CD4-positive, alpha-beta T cell treated with Interleukin-10 for 1 hour (primary cell): ENCODE measurements at regions not wholly inside any gene's neighbourhood (a gene's known extent, or its start where the extent isn't known, plus 50 kb on each side); places are given as distances from the start of the nearest gene placed in this dataset.

Experiments used
- DNase-seq: peaks from one replicate; pipeline ENCODE4 v3.0.0-alpha.2; 2020

DNA sequence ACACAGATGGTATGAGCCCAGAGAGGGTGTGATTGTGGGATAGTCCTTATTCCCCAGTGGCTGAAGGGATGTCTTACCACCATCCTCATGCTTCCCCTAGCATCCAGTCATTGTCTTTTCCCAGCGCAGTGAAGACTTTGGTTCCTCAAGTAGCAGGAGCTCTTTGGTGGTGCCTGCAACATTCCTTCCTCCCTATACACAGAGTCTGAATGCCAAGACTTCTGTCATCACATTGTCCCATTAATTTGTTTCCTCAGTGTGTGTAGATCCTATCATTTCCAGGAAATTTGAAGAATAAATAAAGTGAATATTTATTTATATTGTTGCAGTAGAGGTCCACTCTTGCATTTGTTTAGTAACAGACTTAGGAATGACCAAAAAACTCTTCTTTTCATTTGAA, 147.2 kb downstream of the DACT1 start:
- DNase-seq, result no peak

DNA sequence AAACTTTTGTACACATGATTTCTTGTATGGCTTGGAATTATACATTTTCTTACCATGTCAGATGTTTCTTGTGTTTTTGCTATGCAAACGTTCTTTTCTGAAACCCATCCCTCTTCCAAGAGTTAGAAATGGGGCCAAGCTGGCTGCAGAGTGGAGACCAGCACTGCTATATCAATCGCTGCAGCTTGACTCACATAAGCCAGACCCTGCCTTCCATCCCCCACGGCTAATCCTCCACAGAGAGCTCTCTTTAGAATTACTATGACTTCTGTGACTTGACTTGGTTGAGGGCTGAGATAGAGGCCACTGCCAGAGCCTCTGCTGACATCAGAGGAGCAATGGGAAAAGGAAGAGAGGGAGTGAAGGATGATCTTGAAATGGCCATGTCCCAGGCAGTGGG, 147.9 kb downstream of the DACT1 start:
- no peak for DNase-seq

DNA sequence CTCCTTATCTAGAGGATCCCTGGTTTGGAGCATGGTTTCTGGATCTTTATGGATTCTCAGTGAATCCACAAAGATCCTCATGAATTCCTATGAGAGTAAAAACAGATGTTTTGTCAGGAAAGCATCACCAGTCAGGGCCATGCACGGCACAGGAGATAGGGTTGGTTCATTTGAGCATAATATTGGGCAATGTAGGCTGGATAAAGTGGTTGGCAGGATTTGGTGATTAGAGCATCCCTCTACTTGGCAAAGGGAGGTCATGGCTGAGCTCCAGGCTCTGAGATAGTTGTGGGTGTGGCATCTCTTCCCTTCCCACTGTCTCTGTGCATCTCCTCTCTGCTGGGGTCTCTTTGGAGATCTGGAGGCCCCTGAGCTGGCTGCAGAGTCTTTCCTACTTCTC, 149.8 kb downstream of the DACT1 start:
- DNase-seq, result no peak

DNA sequence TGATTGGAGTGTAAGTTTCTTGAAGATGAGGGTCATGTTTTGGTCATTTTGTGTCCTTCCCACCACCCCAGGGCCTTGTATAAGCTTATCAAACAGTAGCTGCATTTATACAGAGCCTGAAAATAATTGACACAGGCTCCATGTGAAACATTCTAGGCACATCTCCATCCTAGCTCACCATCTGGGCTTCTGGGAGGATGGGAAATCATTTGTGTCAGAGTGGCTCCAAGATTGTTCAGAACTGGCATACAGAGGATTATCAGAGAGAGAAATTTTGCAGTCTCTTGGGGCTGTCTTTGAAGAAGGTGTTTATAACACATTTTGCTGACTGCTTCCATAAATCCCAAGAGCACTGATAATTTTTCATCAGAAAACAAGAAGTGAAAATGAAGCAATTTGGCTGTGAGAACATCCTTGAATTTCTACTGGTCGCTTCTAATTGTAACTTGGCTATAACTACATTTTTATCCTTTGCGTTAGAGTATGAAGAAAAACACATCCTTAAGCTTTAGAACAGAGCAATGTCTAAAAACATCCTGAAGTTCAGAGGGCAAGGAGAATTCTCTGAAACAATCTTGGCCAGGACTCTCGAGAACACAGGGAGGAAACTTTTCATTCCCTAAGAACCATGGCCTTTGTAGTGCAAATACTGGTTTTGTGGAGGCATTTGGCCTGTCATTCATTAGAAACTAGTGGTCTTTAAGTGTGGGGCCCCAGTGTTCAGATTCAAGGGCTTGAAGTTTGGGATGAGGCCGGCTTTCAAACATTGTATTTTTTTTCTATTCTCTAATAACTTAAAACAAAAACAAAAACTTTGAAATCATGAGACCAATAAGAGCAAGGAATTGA, 151.1 kb downstream of the DACT1 start:
- DNase-seq, result no peak

DNA sequence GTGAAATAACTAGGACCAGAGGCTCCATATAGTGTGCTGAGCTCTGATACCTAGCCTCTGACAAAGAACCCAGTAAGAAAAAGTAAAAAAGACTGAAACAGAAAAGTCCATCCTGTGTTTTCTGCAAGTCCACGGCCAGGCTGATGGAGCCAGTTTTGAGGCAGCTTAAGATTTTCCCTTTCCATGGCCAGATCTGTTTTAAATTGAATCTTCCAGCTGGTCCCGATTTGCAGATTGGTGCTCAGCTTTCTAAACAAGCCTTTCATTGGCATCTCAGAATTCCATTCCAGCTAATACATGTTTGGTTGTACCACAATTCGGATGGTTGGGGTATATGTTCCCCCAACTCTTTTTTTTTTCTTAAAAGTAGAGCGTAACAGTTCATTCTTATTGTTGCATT, 152.0 kb downstream of the DACT1 start:
- DNase-seq, result no peak

DNA sequence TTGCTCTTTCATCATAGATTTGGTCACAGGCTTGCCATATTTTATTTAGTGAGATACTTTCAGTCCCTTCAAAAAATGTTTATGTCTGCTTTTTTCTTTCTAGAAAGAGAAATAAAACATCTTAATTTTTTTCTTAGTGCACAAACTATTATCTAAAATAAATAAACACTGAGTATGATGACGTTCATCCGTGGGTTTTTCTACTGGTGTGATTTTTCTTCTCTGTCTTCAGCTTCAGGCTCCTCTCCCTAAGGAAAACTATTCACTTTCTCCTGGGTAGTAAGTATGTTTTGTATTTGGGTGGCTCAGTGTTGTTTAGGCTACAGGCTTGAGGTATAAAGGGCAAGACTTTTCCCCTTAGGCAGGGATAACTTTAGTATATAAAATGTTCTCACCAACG, 154.7 kb downstream of the DACT1 start:
- DNase-seq, result no peak

DNA sequence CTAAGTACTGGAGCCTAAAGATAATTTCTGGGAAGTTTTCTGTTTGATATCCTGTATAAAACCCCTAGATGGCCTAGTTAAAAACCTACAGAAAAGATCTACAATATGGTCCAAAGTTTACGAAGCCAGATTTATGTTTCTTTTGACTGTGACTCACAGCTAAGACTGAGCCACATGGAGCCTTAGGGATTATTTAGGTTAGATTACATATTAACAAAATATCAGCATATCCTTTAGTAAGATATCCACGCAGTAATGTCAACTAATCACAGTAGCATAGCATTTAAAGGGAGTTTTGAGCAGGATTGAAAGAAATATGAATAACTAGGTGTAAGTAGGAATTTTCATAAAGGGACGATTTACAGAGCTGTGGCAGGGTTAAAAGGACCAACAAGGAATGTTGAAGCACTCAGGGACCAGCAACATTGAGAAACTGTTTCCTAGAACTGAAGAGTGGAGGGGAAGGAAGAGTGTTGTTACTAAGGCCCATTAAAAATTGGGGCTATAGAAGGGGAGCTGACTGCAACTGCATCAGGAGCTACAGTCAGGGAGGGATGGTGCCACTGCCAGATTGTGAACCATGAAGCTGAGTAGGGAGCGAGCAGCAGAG, 155.5 kb downstream of the DACT1 start:
- DNase-seq, result no peak

DNA sequence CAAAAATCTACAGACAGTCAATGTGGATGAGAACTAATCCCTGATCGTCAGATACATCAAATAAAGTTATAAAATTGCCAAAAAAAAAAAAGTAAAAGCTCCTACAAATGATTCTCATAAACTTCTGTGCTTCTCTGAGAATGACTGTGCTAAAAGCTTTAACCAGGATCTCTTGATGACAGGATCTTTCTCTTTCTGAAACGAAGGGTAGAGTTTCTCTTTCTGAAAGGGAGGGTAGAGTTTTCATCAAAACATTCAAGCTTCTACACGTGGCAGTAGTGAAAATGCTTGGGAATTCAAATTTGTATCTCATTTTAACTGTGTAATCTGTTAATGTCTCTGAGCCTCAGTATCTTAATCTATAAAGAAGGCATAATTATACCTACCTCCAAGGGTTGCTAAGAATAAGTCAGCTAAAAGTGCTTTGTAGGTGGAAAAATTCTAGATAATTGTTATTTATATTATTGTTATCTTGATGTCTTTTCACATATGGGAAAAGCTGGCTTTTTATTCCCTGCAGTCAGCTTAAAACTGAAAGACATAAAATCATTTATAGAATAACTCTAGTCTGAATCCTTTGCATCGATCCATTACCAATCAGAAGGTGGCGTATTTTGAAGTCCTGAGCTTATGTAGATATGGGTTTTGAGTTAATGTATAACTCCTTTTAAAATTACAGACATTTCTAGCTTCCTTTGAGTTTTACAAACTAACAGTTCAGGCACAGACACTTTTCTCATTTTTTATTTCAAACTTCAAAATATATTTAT, 157.4 kb downstream of the DACT1 start:
- no peak for DNase-seq

DNA sequence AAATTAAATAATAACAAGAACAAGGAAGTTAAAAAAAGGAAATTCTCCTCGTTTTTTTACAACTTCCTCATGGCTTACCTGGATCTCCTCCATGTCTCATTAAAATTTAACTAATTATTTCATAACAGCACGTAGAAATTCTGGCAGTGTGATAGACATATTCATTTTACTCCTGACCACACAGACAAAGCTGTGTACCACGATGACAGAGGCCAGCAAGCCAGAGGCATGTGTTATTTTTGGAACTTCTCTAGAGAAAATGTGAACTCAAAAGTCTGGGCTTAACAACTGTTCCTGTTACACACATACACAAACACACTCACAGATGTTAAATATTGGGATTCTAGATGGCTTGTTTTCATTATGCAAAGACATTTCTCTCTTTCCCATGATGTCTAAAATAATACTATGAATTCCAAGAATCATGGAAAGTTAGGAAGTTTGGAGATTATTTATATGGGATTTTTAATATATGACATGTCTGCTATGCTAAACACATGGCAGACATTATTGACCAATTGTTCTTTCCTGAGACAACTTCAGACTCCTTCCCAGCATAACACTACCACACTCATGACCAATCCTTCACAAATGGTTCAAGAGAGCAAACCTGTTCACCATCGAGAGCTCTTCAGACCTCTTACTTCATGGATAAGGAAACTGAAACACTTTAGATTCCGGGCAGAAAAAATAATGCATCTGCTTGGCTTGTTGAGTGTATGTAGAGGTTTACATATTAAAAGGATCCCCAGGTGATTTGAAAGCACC, 158.7 kb downstream of the DACT1 start:
- no peak for DNase-seq

DNA sequence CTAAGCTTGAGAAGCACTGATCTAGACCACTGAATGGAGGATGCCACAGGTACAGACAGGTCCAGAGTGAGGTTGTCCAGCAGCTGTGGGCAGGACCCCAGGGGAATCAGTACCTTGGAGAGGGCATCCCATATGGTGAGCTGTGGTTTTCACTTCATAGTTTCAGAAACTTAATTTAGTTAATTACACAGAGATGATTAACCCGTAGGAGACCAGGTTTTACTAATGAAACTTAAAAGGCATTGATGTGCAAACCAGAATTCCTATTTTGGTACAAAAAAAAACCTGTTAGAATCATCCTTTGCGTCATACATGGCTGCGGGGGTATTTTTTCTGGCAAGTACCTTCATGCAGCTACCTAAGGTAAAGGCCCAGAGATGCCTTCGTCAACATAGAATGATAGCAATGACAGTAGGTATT, 159.3 kb downstream of the DACT1 start:
- DNase-seq, result no peak

DNA sequence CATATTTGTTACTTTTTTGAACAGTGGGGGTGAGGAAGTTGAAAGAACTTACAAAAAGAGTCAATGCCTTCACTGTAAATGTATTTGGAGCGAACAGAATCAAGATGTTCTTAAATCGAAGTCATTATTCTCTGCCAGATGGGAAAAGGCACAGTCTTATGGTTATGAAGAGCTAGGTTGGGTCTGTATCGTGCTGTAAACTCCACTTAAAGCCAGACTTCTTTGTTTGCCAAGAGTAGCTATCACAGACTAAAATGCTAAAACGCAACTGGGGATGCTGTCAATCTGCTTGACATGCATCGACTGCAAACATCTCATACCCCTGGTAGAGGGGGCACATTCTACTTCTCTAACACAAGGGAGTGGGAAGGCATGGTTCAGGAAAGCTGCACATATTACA, 160.4 kb downstream of the DACT1 start:
- DNase-seq, result no peak

DNA sequence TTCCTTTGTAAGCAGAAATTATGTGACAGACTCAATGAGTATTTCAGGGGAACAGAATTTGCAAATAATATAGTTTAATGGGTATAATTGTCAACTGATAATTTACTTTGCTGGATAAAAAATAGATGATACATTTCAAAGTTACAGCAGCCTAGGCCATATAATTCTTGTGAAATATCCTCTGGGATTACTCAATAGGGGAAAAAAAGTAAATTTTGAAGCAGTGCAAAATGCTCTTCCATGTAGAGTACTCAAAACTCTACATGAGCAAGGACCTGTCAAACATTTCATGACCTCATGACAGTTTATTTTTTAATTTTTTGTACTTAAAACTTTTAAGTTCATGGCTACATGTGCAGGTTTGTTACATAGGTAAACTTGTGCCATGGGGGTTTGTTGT, 163.3 kb downstream of the DACT1 start:
- DNase-seq, result no peak

DNA sequence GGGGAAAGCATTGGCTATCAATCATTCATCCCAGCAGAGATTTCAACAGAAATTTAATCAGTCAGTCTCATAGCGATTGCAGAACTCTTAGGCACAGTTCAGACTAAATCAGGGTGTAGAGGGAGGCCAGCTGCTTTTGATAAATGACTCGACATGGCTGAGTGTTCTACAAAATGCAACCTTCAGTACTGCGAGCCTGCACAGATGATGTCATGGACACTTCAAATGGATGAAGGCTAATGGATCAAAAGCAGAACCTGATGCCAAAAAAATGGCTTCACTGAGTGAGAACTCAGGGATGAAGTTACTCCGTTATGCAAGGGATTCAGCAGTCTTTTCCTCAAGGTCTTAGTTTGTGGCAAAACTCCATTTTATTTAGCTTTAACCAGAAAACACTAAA, 167.3 kb downstream of the DACT1 start:
- DNase-seq, result no peak

DNA sequence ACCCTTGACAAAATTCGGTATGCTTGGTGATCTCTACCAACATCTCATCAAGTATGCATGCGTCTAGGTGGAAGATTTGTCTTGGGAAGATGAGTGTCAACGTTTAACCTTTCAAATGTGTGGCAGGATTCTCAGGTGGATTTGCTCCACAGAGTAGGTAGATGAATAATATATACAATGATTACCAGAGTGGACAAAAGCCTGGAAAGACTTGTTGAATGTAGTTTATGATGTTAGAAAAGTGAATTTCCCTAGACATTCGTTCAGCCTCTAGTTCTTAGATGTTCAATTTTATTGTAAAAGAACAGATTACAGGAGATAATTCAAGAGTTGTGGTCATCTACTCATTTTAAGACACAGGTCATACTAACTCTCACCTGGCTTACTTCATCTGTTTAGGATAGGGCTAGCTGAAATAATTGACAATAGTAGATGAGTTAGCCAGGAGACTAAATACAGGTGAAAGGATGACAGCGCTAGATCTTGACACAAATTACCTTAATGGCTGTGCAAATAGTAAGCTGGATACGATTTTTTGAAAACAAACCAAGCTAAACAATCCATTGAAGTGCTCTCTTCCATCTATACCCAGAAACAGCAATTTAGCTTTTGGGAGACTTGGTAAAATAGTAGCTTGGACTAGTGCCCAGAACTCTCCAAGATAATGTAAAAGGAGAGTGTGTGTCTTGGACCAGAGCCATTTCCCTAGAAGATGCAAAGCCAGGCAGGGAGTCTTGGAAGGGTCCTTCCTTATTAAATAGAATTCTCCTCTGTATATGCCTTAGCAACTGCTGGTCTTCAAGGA, 168.0 kb downstream of the DACT1 start:
- no peak for DNase-seq

DNA sequence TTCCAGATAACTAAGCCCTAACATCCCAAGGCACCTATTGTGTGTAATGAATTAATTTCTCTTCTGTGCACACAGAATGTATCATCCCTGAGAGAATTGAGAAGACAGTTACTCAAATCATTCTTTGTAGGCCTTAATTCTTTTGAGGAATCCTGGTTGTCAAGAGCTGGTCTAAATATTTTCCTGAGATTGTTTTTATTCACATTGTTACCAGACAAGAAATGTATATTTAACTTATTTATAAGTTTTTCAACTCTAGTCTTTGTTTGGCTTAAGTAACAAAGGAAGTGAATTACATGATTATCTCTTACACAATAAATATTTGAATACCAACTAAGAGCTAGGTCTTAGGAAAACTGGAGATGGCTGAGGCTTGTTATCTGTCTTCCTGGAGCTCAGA, 169.4 kb downstream of the DACT1 start:
- no peak for DNase-seq

DNA sequence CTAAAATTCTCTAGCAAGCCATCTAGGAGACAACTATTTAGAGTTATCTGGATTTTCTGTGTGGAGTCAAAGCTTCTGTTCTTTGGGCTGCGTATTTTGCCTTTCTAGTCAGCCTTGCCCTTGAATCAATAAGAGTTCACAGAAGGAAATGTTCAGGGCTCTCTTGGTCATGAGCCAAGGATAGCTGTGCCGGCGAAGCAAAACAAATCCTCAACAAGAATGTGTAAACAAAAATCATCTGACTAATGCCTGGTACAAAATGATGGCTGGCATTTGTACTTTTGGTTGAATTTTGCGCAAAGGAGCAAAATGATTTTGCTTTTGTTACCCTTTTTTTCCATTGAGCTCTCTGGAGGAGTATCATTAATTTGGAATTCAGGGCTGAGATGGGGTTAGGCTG, 171.1 kb downstream of the DACT1 start:
- no peak for DNase-seq

DNA sequence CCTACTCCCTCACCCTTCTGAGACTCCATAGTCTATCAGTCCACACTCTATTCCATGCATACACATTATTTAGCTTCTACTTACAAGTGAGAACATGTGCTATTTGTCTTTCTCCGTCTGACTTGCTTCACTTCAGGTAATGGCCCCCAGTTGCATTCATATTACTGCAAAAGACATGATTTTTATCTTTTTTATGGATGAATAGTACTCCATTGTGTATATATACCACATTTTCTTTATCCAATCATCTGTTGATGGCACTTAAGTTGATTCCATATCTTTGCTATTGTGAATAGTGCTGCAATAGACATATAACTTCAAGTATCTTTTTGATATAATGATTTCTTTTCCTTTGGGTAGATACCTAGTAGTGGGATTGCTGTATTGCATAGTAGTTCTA, 171.8 kb downstream of the DACT1 start:
- DNase-seq, result no peak

DNA sequence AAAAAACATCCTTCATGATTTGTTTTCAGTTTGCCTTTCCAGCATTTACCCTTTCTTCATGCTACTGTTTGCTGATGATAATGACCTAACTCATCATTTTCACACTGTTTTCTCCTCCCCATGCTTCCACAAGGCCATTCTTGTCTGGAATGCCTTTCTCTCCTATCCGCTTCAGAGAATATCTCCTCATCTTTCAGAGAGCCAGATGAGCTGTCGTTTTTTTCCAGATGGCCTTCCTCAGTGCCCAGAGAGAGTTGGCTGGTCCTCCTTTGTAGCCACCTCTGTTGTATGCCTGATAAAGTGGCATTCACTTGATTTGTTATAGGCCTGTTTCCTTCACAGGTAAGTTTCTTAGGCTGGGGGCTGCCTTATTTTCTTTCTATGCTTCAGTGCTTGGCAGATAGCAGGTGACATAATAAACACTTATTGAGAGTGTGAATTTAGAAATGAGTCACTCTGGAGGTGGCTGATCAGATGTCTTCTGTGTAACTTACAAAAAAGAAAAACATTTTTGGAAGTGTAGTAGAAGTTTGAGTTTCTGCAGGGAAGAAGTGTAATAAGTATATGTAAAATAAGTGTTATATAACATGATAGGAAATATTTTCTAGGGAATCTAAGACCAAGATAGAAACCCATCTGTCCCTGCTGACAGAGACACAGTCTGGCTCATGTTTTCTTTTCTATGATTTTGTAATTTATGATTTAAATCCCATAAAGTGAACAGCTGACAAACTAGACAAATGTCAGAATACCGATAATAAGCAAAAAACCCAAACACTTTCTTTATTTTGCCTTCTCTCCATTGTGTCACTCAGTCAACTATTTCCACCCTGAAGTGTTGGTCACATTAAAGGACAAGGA, 174.5 kb downstream of the DACT1 start:
- no peak for DNase-seq

DNA sequence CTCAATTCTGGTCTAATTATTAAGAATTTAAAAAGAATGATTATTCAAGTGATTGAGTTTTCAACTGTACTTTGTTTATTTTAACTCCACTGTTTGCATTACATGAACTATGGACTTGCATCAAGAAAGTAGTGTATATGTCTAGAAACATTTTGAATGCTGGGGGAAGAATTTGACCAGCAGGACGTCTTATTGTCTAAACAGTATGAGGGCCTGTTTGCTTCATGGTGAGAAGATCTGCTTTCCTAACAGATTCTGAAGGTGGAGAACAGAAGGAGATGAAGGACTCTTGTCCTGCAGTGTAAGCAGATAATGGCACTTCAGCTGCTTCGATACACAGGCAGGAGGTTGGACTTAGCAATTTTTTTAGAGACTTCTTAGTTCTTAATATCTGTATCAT, 176.0 kb downstream of the DACT1 start:
- DNase-seq, result no peak

DNA sequence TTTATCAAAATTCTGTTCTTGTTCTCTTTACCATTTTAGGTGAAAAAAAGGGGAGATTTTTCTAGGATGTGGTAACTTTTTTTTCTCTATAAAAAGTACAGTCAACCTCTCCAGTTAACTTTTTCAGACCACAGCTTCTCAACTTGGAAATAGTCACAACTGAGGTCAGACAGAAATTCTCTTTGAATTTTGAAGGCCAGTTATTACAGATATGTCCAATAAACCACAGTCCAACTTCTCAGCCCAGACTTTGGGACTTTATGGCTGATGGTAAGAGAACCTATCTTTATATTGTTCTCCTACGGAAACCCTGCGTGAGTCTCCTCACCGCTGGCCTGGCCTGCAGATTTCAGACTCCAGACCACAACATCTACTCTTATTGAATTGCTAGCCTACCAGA, 176.7 kb downstream of the DACT1 start:
- no peak for DNase-seq

DNA sequence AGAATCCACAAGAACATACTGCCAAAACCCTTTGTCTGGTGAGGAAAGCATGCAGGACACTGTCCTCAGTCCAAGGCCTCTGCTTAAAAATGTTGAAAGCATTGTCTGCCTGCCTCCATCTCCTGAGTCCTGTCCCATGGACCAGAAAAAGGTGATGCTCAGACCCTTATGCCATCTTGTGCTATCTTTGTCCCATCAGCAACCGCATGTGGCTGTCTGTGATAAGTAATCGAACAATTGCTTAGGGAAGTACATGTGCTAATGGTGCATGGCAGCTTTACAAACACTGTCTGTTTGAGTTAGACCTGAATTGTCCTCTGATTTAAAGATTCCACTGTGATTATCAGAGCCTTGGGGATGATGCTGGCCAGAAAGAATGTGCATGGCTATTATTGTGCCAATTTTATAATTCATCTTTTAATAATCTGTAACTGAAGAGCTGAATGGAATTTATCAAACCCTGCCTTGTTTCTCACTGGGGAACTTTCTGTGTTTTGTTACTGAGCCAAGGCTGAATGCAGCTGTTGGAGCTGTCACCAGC, 177.5 kb downstream of the DACT1 start:
- DNase-seq, result no peak
